GM23338 (cell line): ENCODE measurements at regions not wholly inside any gene's neighbourhood (a gene's known extent, or its start where the extent isn't known, plus 50 kb on each side); places are given as distances from the start of the nearest gene placed in this dataset.

Source experiments
- ATAC-seq: fragments of 200-7000 bp; cut with Tn5 transposase; 3 replicates; pipeline ENCODE4 v1.9.1; 2020
- DNase-seq: peaks from one replicate; pipeline ENCODE4 v3.0.0-alpha.2; 2015; ENCODE audit warnings: low spot score
- H2AFZ ChIP-seq: fragments of 200-600 bp; sonication (generic); 2 replicates; pipeline ENCODE4 v1.8.0; 2016; ENCODE audit warnings: antibody characterized with exemption, mild to moderate bottlenecking, moderate library complexity
- H3F3A ChIP-seq: fragments of 200-600 bp; sonication (generic); replicated peaks from 2 replicates; pipeline ENCODE4 v1.8.0; 2017; ENCODE audit warnings: antibody characterized with exemption, mixed run types, low read depth
- H3K27ac ChIP-seq: fragments of 200-600 bp; sonication (generic); 2 replicates; pipeline ENCODE4 v1.6.1; 2016; ENCODE audit warnings: low read depth
- H3K27me3 ChIP-seq: fragments of 200-600 bp; sonication (generic); 2 replicates; pipeline ENCODE4 v1.8.0; 2016; ENCODE audit warnings: mild to moderate bottlenecking, mixed run types, moderate library complexity; ENCODE audit not compliant: insufficient read depth
- H3K36me3 ChIP-seq: fragments of 200-600 bp; sonication (generic); 2 replicates; pipeline ENCODE4 v1.8.0; 2016; ENCODE audit warnings: mild to moderate bottlenecking; ENCODE audit not compliant: insufficient read depth
- H3K4me1 ChIP-seq: fragments of 200-600 bp; sonication (generic); 2 replicates; pipeline ENCODE4 v1.8.0; 2016; ENCODE audit warnings: mild to moderate bottlenecking, moderate library complexity; ENCODE audit not compliant: insufficient read depth
- H3K4me2 ChIP-seq: fragments of 200-600 bp; sonication (generic); 2 replicates; pipeline ENCODE4 v1.7.1; 2017; ENCODE audit warnings: mixed run types
- H3K4me3 ChIP-seq: fragments of 200-600 bp; sonication (generic); 2 replicates; pipeline ENCODE4 v1.6.1; 2016; ENCODE audit warnings: mixed run types
- H3K79me2 ChIP-seq: fragments of 200-600 bp; sonication (generic); replicated peaks from 2 replicates; pipeline ENCODE4 v1.8.0; 2017; ENCODE audit warnings: mild to moderate bottlenecking; ENCODE audit not compliant: insufficient read depth
- H3K9me2 ChIP-seq: fragments of 200-600 bp; sonication (generic); 2 replicates; pipeline ENCODE4 v1.8.0; 2017; ENCODE audit not compliant: insufficient read depth
- H4K20me1 ChIP-seq: fragments of 200-600 bp; sonication (generic); replicated peaks from 2 replicates; pipeline ENCODE4 v1.8.0; 2017; ENCODE audit warnings: mild to moderate bottlenecking; ENCODE audit not compliant: insufficient read depth
- H3K27ac Mint-ChIP-seq: 2 replicates; pipeline ENCODE4 v1.8.0; 2020; ENCODE audit warnings: inconsistent platforms, mild to moderate bottlenecking, moderate library complexity, mixed read lengths
- H3K27me3 Mint-ChIP-seq: 3 replicates; pipeline ENCODE4 v1.8.0; 2022; ENCODE audit warnings: low read depth, mild to moderate bottlenecking, moderate library complexity, mixed read lengths, inconsistent platforms; ENCODE audit not compliant: insufficient read depth, poor library complexity
- H3K36me3 Mint-ChIP-seq: 3 replicates; pipeline ENCODE4 v1.8.0; 2021; ENCODE audit warnings: low read depth, mild to moderate bottlenecking, inconsistent platforms, moderate library complexity, mixed read lengths
- H3K4me1 Mint-ChIP-seq: 3 replicates; pipeline ENCODE4 v1.8.0; 2020; ENCODE audit warnings: mild to moderate bottlenecking, inconsistent platforms, mixed read lengths
- H3K4me3 Mint-ChIP-seq: 3 replicates; pipeline ENCODE4 v1.8.0; 2021; ENCODE audit warnings: moderate library complexity, mild to moderate bottlenecking, inconsistent platforms, mixed read lengths
- H3K9me3 Mint-ChIP-seq: 3 replicates; pipeline ENCODE4 v1.8.0; 2020; ENCODE audit warnings: moderate library complexity, mild to moderate bottlenecking, inconsistent platforms, mixed read lengths
- CREB1 ChIP-seq: fragments of 250-450 bp; sonication (Bioruptor Pico); IDR thresholded peaks from 2 replicates; pipeline ENCODE4 v1.5.0; 2020; ENCODE audit warnings: low read depth, mild to moderate bottlenecking, moderate library complexity
- EZH2 ChIP-seq: fragments of 200-600 bp; sonication (generic); IDR thresholded peaks from one replicate; pipeline ENCODE4 v1.8.0; 2017; ENCODE audit warnings: antibody characterized with exemption, mild to moderate bottlenecking, low read depth; ENCODE audit not compliant: unreplicated experiment
- NANOG ChIP-seq: IDR thresholded peaks from 2 replicates; pipeline ENCODE4 v1.6.1; 2016; ENCODE audit warnings: antibody characterized with exemption, borderline replicate concordance
- STAT1 ChIP-seq: IDR thresholded peaks from one replicate; pipeline ENCODE4 v1.6.1; 2016; ENCODE audit warnings: antibody characterized with exemption; ENCODE audit not compliant: unreplicated experiment
- ZNF114 ChIP-seq: fragments of 250-450 bp; sonication (Bioruptor Pico); IDR thresholded peaks from 2 replicates; pipeline ENCODE4 v1.5.0; 2020; ENCODE audit warnings: mild to moderate bottlenecking, moderate library complexity
- ZNF331 ChIP-seq: fragments of 250-450 bp; sonication (Bioruptor Pico); IDR thresholded peaks from 2 replicates; pipeline ENCODE4 v1.5.0; 2020; ENCODE audit warnings: low read depth, mild to moderate bottlenecking, moderate library complexity
- TF ChIP-seq, protein P1 (sequence below): IDR thresholded peaks from 2 replicates; pipeline ENCODE4 v1.6.1; 2016; ENCODE audit warnings: antibody characterized with exemption
- TF ChIP-seq, protein P2 (sequence below): fragments of 250-450 bp; sonication (Bioruptor Pico); IDR thresholded peaks from 2 replicates; pipeline ENCODE4 v1.5.0; 2020; ENCODE audit warnings: mild to moderate bottlenecking, moderate library complexity
- TF ChIP-seq, protein P3 (sequence below), 2 experiments: fragments of 200-600 bp in 1 of 2; sonication (generic) in 1 of 2; conservative IDR thresholded peaks; 2 replicates each; pipeline versions ENCODE4 v1.5.1 to v1.6.1; 2016 to 2017; ENCODE audit warnings: antibody characterized with exemption in 2 of 2, low read depth in 2 of 2, mild to moderate bottlenecking in 2 of 2, moderate library complexity in 1 of 2

GRCh38 chr16:86778978-86779377 lies 200.6 kb downstream of the FOXL1 start:
- no peaks in the 10 kb centered on the region for H3K36me3 ChIP-seq
- DNase-seq (no peak), ATAC-seq (no peak)
- Mint-ChIP-seq H3K27me3 (peaks cover 3% of the 10 kb centered on the region), H3K4me1 (no peaks in the 10 kb centered on the region; the same call in 2 of the 3 replicates), H3K27ac (no peak overlapping the region), H3K9me3 (no peaks in the 10 kb centered on the region), H3K36me3 (no peaks in the 10 kb centered on the region), H3K4me3 (no peak overlapping the region)
- H2AFZ ChIP-seq: no peak overlapping the region
- H3K4me3 ChIP-seq: no peak overlapping the region
- H3K27me3 ChIP-seq: no peaks in the 10 kb centered on the region
- no peaks in the 10 kb centered on the region for H3K79me2 ChIP-seq
- H3K4me2 ChIP-seq: no peak overlapping the region
- no peak overlapping the region for H3K27ac ChIP-seq
- H3K9me2 ChIP-seq: no peaks in the 10 kb centered on the region
- no peaks in the 10 kb centered on the region for H4K20me1 ChIP-seq
- TF ChIP-seq, protein P1, sequence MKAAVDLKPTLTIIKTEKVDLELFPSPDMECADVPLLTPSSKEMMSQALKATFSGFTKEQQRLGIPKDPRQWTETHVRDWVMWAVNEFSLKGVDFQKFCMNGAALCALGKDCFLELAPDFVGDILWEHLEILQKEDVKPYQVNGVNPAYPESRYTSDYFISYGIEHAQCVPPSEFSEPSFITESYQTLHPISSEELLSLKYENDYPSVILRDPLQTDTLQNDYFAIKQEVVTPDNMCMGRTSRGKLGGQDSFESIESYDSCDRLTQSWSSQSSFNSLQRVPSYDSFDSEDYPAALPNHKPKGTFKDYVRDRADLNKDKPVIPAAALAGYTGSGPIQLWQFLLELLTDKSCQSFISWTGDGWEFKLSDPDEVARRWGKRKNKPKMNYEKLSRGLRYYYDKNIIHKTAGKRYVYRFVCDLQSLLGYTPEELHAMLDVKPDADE: no peak
- TF ChIP-seq, protein P2, sequence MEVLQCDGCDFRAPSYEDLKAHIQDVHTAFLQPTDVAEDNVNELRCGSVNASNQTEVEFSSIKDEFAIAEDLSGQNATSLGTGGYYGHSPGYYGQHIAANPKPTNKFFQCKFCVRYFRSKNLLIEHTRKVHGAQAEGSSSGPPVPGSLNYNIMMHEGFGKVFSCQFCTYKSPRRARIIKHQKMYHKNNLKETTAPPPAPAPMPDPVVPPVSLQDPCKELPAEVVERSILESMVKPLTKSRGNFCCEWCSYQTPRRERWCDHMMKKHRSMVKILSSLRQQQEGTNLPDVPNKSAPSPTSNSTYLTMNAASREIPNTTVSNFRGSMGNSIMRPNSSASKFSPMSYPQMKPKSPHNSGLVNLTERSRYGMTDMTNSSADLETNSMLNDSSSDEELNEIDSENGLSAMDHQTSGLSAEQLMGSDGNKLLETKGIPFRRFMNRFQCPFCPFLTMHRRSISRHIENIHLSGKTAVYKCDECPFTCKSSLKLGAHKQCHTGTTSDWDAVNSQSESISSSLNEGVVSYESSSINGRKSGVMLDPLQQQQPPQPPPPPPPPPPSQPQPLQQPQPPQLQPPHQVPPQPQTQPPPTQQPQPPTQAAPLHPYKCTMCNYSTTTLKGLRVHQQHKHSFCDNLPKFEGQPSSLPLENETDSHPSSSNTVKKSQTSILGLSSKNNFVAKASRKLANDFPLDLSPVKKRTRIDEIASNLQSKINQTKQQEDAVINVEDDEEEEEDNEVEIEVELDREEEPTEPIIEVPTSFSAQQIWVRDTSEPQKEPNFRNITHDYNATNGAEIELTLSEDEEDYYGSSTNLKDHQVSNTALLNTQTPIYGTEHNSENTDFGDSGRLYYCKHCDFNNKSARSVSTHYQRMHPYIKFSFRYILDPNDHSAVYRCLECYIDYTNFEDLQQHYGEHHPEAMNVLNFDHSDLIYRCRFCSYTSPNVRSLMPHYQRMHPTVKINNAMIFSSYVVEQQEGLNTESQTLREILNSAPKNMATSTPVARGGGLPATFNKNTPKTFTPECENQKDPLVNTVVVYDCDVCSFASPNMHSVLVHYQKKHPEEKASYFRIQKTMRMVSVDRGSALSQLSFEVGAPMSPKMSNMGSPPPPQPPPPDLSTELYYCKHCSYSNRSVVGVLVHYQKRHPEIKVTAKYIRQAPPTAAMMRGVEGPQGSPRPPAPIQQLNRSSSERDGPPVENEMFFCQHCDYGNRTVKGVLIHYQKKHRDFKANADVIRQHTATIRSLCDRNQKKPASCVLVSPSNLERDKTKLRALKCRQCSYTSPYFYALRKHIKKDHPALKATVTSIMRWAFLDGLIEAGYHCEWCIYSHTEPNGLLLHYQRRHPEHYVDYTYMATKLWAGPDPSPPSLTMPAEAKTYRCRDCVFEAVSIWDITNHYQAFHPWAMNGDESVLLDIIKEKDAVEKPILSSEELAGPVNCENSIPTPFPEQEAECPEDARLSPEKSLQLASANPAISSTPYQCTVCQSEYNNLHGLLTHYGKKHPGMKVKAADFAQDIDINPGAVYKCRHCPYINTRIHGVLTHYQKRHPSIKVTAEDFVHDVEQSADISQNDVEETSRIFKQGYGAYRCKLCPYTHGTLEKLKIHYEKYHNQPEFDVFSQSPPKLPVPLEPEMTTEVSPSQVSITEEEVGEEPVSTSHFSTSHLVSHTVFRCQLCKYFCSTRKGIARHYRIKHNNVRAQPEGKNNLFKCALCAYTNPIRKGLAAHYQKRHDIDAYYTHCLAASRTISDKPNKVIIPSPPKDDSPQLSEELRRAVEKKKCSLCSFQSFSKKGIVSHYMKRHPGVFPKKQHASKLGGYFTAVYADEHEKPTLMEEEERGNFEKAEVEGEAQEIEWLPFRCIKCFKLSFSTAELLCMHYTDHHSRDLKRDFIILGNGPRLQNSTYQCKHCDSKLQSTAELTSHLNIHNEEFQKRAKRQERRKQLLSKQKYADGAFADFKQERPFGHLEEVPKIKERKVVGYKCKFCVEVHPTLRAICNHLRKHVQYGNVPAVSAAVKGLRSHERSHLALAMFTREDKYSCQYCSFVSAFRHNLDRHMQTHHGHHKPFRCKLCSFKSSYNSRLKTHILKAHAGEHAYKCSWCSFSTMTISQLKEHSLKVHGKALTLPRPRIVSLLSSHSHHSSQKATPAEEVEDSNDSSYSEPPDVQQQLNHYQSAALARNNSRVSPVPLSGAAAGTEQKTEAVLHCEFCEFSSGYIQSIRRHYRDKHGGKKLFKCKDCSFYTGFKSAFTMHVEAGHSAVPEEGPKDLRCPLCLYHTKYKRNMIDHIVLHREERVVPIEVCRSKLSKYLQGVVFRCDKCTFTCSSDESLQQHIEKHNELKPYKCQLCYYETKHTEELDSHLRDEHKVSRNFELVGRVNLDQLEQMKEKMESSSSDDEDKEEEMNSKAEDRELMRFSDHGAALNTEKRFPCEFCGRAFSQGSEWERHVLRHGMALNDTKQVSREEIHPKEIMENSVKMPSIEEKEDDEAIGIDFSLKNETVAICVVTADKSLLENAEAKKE (CRISPR knock-in tag): no peak
- TF ChIP-seq ZNF331 (CRISPR knock-in tag) (no peak), EZH2 (no peak), ZNF114 (CRISPR knock-in tag) (no peak), STAT1 (no peak), NANOG (no peak), CREB1 (CRISPR knock-in tag) (no peak)
- TF ChIP-seq, protein P3, sequence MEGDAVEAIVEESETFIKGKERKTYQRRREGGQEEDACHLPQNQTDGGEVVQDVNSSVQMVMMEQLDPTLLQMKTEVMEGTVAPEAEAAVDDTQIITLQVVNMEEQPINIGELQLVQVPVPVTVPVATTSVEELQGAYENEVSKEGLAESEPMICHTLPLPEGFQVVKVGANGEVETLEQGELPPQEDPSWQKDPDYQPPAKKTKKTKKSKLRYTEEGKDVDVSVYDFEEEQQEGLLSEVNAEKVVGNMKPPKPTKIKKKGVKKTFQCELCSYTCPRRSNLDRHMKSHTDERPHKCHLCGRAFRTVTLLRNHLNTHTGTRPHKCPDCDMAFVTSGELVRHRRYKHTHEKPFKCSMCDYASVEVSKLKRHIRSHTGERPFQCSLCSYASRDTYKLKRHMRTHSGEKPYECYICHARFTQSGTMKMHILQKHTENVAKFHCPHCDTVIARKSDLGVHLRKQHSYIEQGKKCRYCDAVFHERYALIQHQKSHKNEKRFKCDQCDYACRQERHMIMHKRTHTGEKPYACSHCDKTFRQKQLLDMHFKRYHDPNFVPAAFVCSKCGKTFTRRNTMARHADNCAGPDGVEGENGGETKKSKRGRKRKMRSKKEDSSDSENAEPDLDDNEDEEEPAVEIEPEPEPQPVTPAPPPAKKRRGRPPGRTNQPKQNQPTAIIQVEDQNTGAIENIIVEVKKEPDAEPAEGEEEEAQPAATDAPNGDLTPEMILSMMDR (conservative IDR thresholded peaks at IDR 0.05; ENCODE audit: low read depth in 2 of 2): no peak
- no peaks in the 10 kb centered on the region for H3K4me1 ChIP-seq
- H3F3A ChIP-seq: no peaks in the 10 kb centered on the region
